ENCODE measurements at regions not wholly inside any gene's neighbourhood (a gene's known extent, or its start where the extent isn't known, plus 50 kb on each side); places are given as distances from the start of the nearest gene placed in this dataset.
A peak's percentile ranks its signal among the peaks of the same experiment; 100 is the strongest.

DNA sequence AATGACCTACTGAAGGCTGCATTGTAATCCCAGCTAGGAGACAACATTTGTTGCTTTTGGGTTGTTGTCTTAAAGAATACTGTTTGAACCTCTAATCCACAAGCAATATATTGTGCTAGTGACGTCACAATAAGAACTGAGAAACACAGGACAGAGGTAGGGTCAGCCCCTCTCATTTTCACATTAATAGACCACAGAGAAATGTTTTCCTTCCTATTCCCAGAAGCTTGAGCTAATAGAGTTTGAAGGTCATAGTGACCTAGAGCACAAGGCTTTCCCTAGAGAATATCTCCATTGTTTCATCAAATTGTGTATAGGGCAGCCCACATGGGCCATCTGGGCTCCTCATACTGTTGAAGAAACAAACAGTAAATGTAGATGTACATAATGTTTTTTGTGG, 300.9 kb upstream of the AKR1E2 start:
- H3K4me3 Mint-ChIP-seq (ENCODE audit: unreplicated experiment): no peak overlapping the region
- H3K27ac Mint-ChIP-seq (ENCODE audit: unreplicated experiment): no peak overlapping the region
- peaks cover 2% of the 10 kb centered on the region for H3K27me3 Mint-ChIP-seq (ENCODE audit: unreplicated experiment)

DNA sequence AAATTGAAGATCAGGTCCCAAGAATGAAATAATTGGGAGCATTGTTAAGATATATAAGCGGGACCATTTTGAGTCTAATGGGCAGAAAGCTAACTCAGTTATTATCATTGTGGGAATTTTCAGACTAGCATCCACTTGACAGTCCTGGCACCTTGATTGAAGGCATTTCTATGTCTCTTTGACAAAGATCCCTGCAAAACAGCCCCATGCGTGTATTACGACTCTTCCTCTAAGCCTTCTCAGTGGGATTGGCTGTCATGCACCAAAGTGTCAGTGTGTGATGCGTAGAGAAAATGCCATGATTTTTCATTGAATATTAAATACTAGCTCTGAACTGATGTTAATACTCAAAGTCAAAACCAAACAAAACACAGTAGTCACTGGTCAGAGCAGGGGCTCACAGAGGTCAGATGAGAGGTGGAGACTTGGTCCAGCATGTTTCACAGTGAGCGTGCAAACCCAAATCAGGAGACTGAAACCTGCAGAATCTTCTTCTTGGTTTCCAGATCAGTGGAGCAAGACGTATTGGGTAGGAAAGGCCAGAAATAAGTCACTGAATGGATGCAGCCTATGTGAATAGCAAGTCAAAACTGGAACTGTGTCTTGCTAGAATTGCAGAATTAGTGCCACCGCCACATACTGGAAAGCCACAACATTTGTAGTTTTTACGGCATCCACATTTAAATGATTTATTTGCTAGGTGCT, 303.6 kb upstream of the AKR1E2 start:
- H3K27ac Mint-ChIP-seq (ENCODE audit: unreplicated experiment): no peak overlapping the region
- no peaks in the 10 kb centered on the region for H3K9me3 Mint-ChIP-seq (ENCODE audit: unreplicated experiment)
- H3K4me3 Mint-ChIP-seq (ENCODE audit: unreplicated experiment): no peak overlapping the region
- H3K36me3 Mint-ChIP-seq (ENCODE audit: low read depth, unreplicated experiment): no peaks in the 10 kb centered on the region
- no peak for DNase-seq (ENCODE audit: low spot score)
- TF ChIP-seq, protein P1, sequence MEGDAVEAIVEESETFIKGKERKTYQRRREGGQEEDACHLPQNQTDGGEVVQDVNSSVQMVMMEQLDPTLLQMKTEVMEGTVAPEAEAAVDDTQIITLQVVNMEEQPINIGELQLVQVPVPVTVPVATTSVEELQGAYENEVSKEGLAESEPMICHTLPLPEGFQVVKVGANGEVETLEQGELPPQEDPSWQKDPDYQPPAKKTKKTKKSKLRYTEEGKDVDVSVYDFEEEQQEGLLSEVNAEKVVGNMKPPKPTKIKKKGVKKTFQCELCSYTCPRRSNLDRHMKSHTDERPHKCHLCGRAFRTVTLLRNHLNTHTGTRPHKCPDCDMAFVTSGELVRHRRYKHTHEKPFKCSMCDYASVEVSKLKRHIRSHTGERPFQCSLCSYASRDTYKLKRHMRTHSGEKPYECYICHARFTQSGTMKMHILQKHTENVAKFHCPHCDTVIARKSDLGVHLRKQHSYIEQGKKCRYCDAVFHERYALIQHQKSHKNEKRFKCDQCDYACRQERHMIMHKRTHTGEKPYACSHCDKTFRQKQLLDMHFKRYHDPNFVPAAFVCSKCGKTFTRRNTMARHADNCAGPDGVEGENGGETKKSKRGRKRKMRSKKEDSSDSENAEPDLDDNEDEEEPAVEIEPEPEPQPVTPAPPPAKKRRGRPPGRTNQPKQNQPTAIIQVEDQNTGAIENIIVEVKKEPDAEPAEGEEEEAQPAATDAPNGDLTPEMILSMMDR (IDR thresholded peaks at IDR 0.05; ENCODE audit: unreplicated experiment): no peak
- peaks cover 2% of the 10 kb centered on the region for H3K27me3 Mint-ChIP-seq (ENCODE audit: unreplicated experiment)
- no peaks in the 10 kb centered on the region for H3K4me1 Mint-ChIP-seq (ENCODE audit: unreplicated experiment)

More for the DNA sequence above, 300.9 kb upstream of the AKR1E2 start:
- Mint-ChIP-seq H3K4me1 (ENCODE audit: unreplicated experiment) (no peaks in the 10 kb centered on the region), H3K9me3 (ENCODE audit: unreplicated experiment) (no peaks in the 10 kb centered on the region), H3K36me3 (ENCODE audit: low read depth, unreplicated experiment) (no peaks in the 10 kb centered on the region)
- DNase-seq (ENCODE audit: low spot score): no peak
- TF ChIP-seq, protein P1 (IDR thresholded peaks at IDR 0.05; ENCODE audit: unreplicated experiment): no peak

DNA sequence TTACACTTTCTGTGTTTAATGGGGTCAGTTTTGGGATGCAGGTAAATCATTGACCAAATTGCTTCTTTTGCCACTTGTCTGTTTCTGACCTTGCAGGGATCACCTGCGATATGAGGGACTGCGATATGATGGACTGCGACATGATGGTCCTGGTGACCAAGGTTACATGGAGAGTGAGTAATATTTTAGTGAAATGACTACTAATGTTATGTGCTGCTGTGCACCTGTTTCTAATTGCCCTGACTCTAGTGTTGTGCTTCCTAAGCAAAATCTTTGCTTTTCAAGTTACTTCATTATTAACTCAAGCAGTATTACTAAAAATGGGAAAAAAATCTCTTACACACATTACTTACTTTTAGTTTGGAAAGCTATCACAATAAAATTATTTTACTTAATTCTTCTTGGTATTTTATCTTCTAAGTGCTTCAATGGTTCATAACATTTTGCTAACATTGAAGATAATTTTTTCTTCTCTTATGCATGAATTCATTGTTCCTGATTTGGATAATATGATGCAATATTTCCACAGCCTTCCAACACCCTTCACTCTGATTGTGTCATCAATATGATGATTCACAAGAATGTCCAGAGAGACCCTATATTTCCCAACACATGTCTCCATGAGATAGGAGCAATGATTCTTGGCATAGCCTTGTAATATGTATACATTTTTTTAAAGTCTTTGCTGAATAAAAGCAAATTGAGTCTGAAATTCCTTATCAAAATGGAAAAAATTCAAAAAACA, 306.2 kb upstream of the AKR1E2 start:
- H3K9me3 Mint-ChIP-seq (ENCODE audit: unreplicated experiment): no peaks in the 10 kb centered on the region

DNA sequence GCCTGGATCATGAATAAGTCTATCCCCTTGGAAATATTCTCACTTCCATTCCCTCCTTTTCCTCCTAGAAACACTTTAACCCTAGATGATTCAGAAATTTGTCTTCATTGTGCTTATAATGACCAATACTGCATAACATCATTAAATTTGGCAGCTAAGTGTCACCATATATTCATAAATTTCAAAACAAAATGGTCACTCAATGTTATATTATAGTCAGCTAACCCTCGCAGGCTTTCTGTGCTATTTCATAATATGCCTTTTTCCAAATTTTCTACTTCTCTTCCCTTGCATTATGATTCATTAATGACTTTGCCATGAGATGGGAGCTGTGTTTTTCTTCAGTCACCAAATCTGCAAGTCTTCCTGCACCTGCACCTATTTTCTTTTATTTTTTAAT, 308.3 kb upstream of the AKR1E2 start:
- H3K27ac Mint-ChIP-seq (ENCODE audit: unreplicated experiment): no peak overlapping the region
- peaks cover 3% of the 10 kb centered on the region for H3K27me3 Mint-ChIP-seq (ENCODE audit: unreplicated experiment)
- TF ChIP-seq, protein P1 (IDR thresholded peaks at IDR 0.05; ENCODE audit: unreplicated experiment): no peak
- no peak for DNase-seq (ENCODE audit: low spot score)
- peaks cover 7% of the 10 kb centered on the region for H3K4me1 Mint-ChIP-seq (ENCODE audit: unreplicated experiment)
- no peak overlapping the region for H3K4me3 Mint-ChIP-seq (ENCODE audit: unreplicated experiment)
- H3K36me3 Mint-ChIP-seq (ENCODE audit: low read depth, unreplicated experiment): no peaks in the 10 kb centered on the region
- H3K9me3 Mint-ChIP-seq (ENCODE audit: unreplicated experiment): no peaks in the 10 kb centered on the region

More for the DNA sequence above, 306.2 kb upstream of the AKR1E2 start:
- H3K36me3 Mint-ChIP-seq (ENCODE audit: low read depth, unreplicated experiment): no peaks in the 10 kb centered on the region
- H3K27ac Mint-ChIP-seq (ENCODE audit: unreplicated experiment): no peak overlapping the region
- H3K4me1 Mint-ChIP-seq (ENCODE audit: unreplicated experiment): peaks cover 4% of the 10 kb centered on the region
- TF ChIP-seq, protein P1 (IDR thresholded peaks at IDR 0.05; ENCODE audit: unreplicated experiment): no peak
- H3K4me3 Mint-ChIP-seq (ENCODE audit: unreplicated experiment): no peak overlapping the region
- peaks cover 3% of the 10 kb centered on the region for H3K27me3 Mint-ChIP-seq (ENCODE audit: unreplicated experiment)
- DNase-seq (ENCODE audit: low spot score): no peak

DNA sequence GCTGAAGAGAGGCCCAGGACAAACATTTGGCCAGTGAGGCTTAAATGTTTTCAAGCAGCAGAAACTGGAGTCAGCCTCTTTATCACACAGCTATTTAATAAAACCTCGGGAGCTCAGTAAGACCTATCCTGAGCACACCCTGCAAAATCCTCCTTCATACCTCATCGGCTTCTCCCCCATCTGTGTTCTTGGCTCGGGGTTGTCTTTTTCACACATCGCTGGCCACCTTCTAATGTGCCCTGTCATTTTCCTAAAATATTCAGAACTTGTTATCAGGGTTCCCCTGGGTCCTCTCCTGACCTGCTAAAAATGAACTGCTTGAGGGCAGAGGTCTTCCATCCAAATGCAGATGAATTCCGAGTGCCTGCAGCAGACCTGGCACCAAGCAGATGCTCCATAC, 310.3 kb upstream of the AKR1E2 start:
- Mint-ChIP-seq H3K27me3 (ENCODE audit: unreplicated experiment) (peaks cover 3% of the 10 kb centered on the region), H3K4me1 (ENCODE audit: unreplicated experiment) (peaks cover 7% of the 10 kb centered on the region), H3K4me3 (ENCODE audit: unreplicated experiment) (no peak overlapping the region), H3K9me3 (ENCODE audit: unreplicated experiment) (no peaks in the 10 kb centered on the region), H3K27ac (ENCODE audit: unreplicated experiment) (peak overlapping the region; percentile 19), H3K36me3 (ENCODE audit: low read depth, unreplicated experiment) (no peaks in the 10 kb centered on the region)
- TF ChIP-seq, protein P1 (IDR thresholded peaks at IDR 0.05; ENCODE audit: unreplicated experiment): no peak
- no peak for DNase-seq (ENCODE audit: low spot score)

Measured in endothelial cell (in vitro differentiated cells).